ENCODE measurements at regions not wholly inside any gene's neighbourhood (a gene's known extent, or its start where the extent isn't known, plus 50 kb on each side); places are given as distances from the start of the nearest gene placed in this dataset.

GRCh38 chr12:79534029-79534867, 156.5 kb downstream of the PAWR start:
- DNase-seq: peak; percentile 46

- DNase-seq: no peak
Measured at GRCh38 chr12:79532907-79533288, 157.9 kb downstream of the PAWR start.

- DNase-seq: no peak
Measured at GRCh38 chr12:79531518-79531917, 159.2 kb downstream of the PAWR start.

GRCh38 chr12:79527473-79527872, 163.3 kb downstream of the PAWR start:
- no peak for DNase-seq

DNA sequence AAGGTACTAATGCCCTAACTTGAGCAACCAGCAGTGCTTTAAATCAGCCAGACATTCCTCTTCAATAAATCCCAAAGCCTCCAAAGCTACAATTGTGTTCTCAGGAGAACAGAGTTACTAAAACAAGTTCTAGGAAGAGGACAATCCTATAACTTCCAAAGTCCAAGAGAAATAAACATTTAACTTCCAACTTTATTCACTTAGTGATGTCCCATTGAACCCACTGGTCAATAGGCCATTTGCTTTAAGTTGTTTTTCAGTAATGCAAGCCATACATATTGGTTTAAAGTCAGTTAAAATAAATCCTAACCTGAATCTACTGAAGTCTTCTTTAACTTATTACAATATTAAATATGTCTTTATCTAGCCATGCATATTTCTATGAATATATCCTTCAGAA, 165.4 kb downstream of the PAWR start:
- no peak for DNase-seq

DNA sequence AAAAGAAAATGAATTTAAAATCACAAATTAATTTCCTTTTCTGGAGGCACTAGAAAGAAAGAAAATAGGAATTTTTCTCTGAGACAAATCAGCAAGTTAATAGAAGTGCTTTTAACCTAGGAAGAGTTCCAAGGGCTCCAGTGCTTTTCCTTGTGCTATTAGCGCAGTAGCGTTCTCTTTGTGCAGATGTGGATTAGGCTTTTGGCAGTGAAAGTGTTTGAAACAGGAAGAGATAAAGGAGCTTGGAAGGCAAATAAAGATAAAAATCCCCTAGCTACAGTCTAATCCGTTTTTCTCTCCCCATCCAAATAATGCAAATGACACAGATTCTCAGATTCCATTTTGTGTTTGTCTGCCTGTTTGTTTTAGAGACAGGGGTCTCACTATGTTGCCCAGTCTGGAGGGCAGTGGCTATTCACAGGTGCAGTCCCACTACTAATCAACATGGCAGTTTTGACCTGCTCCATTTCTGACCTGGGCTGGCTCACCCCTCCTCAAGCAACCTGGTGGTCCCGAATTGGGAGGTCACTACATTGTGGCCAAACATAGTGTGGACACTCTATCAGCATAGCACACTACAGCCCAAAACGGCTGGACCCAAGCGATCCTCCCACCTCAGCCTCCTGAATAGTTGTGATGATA, 166.1 kb downstream of the PAWR start:
- no peak for DNase-seq

DNA sequence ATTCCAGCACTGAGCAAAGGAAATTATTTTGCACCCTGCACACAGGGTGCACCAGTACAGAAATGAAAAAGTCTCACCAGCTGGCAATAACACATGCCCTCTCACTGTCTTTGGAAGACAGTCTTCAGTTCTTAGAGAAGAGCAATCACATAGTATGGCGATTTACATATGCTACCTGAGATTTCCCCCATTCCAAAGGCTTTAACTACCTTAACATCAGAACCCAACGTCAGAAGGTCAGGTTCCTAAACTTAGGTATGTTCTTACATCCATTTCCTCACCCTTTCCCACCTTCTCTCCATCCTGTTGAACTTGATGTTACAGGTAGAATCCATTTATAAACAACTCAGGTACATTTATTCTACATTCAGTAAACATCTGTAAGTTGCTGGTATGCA, 167.8 kb downstream of the PAWR start:
- DNase-seq: no peak

DNA sequence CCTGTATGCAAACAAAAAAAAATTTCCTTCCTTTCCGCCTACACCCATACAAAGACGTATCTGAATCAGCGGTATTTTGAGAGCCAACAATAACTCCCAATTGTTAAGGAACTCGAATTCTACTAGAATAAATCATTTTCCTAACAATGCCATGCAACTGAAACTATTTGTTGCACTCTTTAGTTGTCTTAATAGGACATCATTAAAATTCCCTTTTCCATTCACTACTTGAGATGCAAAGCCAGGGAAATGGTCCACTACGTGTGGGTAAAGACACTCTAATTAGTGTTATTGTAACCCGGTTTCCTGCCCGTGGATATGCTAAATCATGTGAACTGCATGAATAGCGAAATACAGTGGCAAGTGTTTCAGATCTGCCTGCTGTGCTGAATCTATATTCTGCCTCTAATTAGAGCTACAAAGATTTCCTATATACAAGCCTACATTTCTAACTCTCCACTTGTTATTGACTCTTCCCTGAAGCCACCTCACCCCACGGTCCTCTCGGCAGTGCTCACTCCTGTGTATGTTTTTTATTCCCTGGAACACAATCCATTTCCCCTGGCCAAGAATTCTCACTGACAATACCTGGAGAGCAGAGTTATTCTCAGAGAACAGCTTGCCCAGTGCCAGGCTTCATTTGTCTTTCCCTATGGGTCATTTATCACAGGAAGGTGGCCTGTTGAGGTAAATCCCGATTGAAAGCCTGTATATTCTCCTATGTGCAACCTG, 168.3 kb downstream of the PAWR start:
- DNase-seq: no peak

- DNase-seq: no peak
Measured at GRCh38 chr12:79521576-79521975, 169.2 kb downstream of the PAWR start.

DNA sequence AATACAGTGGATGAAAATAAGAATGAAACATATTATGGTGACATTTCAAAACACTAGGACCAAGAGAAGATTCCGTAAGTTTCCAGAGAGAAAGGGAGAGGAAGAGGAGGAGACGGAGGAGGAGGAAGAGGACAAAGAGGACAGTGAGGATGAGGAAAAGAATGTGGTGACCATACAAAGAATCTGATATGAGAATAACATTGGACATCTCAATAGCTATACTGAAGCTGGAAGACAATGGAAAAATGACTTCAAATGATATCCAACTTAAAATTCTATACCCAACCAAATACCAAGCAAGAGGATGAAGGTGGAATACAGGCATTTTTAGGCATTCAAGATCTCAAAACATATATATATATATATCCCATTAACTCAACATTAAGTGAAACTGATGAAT, 173.4 kb downstream of the PAWR start:
- no peak for DNase-seq

DNA sequence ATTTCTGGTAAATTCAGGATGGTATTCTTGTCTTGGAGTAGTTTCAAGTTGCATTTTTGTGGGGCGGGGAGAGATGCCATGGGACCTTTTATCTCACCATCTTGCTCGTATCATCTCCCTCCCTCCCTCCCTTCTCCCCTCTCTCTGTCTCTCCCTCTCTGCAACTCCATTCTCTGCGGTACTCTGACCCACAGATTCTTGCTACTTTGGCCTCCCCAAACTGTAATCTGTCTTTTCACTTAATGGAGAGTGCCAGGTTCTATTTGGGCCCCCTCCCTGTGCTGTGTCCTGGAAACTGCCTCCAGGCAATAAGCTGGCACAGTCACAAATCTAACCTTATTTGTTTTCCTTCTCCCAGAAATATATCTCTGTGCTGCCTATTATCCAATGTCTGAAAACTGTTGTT, 175.2 kb downstream of the PAWR start:
- DNase-seq: no peak

- peak; percentile 11 for DNase-seq
Measured at GRCh38 chr12:79514730-79515529, 175.8 kb downstream of the PAWR start.

- no peak for DNase-seq
Measured at GRCh38 chr12:79512068-79512467, 178.7 kb downstream of the PAWR start.

DNA sequence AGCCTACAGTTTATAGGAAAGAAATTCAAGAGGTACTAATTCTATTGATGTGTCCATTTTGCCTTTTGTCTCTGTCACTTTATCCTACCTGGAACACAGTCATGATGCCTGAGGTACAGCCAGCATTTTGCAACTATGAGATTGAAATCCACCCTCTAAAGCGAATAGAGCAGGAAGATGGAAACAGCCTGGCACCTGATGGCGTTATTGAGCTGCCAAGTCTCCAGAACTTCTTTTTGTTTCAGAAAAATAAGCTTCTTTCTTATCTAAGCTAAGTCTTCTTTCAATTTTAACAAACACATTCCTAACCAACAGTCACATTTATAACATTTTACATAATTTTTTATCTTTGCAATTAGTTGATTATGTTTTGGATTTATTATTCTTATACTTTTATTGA, 182.1 kb downstream of the PAWR start:
- no peak for DNase-seq
